HepG2 (cell line): ENCODE measurements at regions not wholly inside any gene's neighbourhood (a gene's known extent, or its start where the extent isn't known, plus 50 kb on each side); places are given as distances from the start of the nearest gene placed in this dataset.

Experiments used
- CTCF ChIP-seq: sonication (generic); formaldehyde crosslinking; IDR thresholded peaks from 2 replicates; pipeline ENCODE4 v1.5.0; 2020; ENCODE audit warnings: mild to moderate bottlenecking, missing genetic modification reagents, moderate library complexity
- ESRRA ChIP-seq: sonication (generic); formaldehyde crosslinking; IDR thresholded peaks from 2 replicates; pipeline ENCODE4 v1.5.1; 2020; ENCODE audit warnings: mild to moderate bottlenecking, low read depth, missing genetic modification reagents
- NFIC ChIP-seq: IDR thresholded peaks from 2 replicates; pipeline ENCODE4 v1.6.1; 2012; ENCODE audit warnings: mild to moderate bottlenecking, low read length, inconsistent platforms
- SMC3 ChIP-seq: IDR thresholded peaks from 2 replicates; pipeline ENCODE4 v1.6.1; 2011; ENCODE audit warnings: low read length, improper control_type of control experiment
- ZBTB33 ChIP-seq: sonication (generic); formaldehyde crosslinking; IDR thresholded peaks from 2 replicates; pipeline ENCODE4 v1.4.0; 2020; ENCODE audit warnings: missing genetic modification reagents
- ZNF10 ChIP-seq: sonication (generic); formaldehyde crosslinking; IDR thresholded peaks from 2 replicates; pipeline ENCODE4 v1.4.0; 2020; ENCODE audit warnings: mild to moderate bottlenecking, low read depth, missing genetic modification reagents, borderline replicate concordance
- ZNF83 ChIP-seq: sonication (generic); formaldehyde crosslinking; IDR thresholded peaks from 2 replicates; pipeline ENCODE4 v1.4.0; 2020; ENCODE audit warnings: missing genetic modification reagents, mild to moderate bottlenecking, borderline replicate concordance

GRCh38 chr20:16848526-16848925, 100.4 kb downstream of the OTOR start:
- TF ChIP-seq ESRRA (no peak), SMC3 (no peak), ZBTB33 (CRISPR knock-in tag) (no peak), ZNF83 (CRISPR knock-in tag) (no peak), NFIC (no peak), CTCF (CRISPR knock-in tag) (no peak), ZNF10 (no peak)
